Islet precursor cell (in vitro differentiated cells): ENCODE measurements at regions not wholly inside any gene's neighbourhood (a gene's known extent, or its start where the extent isn't known, plus 50 kb on each side); places are given as distances from the start of the nearest gene placed in this dataset.
A peak's percentile ranks its signal among the peaks of the same experiment; 100 is the strongest.
"Not testable (repeated sequence)": the region's sequence is repeated elsewhere in the genome, so short reads cannot be mapped to it uniquely, and the experiment has no call there.

Experiments used
- DNase-seq: peaks from one replicate; pipeline ENCODE4 v3.0.0-alpha.2; 2018

- no peak for DNase-seq
These were observed 131.8 kb downstream of the TES start for GRCh38 chr7:116342125-116342524.

GRCh38 chr7:116347151-116347832, 137.0 kb downstream of the TES start:
- no peak for DNase-seq

GRCh38 chr7:116348346-116348745, 138.0 kb downstream of the TES start:
- no peak for DNase-seq

GRCh38 chr7:116351966-116352365, 141.6 kb downstream of the TES start:
- no peak for DNase-seq

- DNase-seq, result no peak
These were observed 143.3 kb downstream of the TES start for GRCh38 chr7:116353647-116354046.

- no peak for DNase-seq
These were observed 143.8 kb downstream of the TES start for GRCh38 chr7:116354171-116354545.

- DNase-seq, result peak; percentile 92
These were observed 144.4 kb downstream of the TES start for GRCh38 chr7:116354546-116355423.

GRCh38 chr7:116355424-116355765, 144.1 kb upstream of the CAV2 start:
- DNase-seq, result no peak

- no peak for DNase-seq
These were observed 143.1 kb upstream of the CAV2 start for GRCh38 chr7:116356333-116356965.

GRCh38 chr7:116356979-116357378, 142.6 kb upstream of the CAV2 start:
- DNase-seq, result no peak

- DNase-seq, result no peak
These were observed 141.5 kb upstream of the CAV2 start for GRCh38 chr7:116357781-116358670.

- no peak for DNase-seq
These were observed 137.8 kb upstream of the CAV2 start for GRCh38 chr7:116361767-116362166.

- no peak for DNase-seq
These were observed 135.7 kb upstream of the CAV2 start for GRCh38 chr7:116363637-116364432.

GRCh38 chr7:116364469-116364868, 135.1 kb upstream of the CAV2 start:
- no peak for DNase-seq

- DNase-seq, result no peak
These were observed 133.7 kb upstream of the CAV2 start for GRCh38 chr7:116365797-116366196.

GRCh38 chr7:116367171-116367813, 132.2 kb upstream of the CAV2 start:
- no peak for DNase-seq

GRCh38 chr7:116368965-116369364, 130.6 kb upstream of the CAV2 start:
- DNase-seq, result no peak

GRCh38 chr7:116371536-116371935, 128.0 kb upstream of the CAV2 start:
- DNase-seq, result not testable (repeated sequence)

- not testable (repeated sequence) for DNase-seq
These were observed 126.3 kb upstream of the CAV2 start for GRCh38 chr7:116373229-116373628.

- DNase-seq, result no peak
These were observed 121.8 kb upstream of the CAV2 start for GRCh38 chr7:116377721-116378120.

GRCh38 chr7:116380025-116380424, 119.5 kb upstream of the CAV2 start:
- DNase-seq, result no peak

- DNase-seq, result no peak
These were observed 117.2 kb upstream of the CAV2 start for GRCh38 chr7:116382375-116382774.
